Esophagus muscularis mucosa (tissue), 3 donors: ENCODE measurements at regions not wholly inside any gene's neighbourhood (a gene's known extent, or its start where the extent isn't known, plus 50 kb on each side); places are given as distances from the start of the nearest gene placed in this dataset.

Source experiments
- POLR2A ChIP-seq: fragments of 450-650 bp; IDR thresholded peaks from one replicate; pipeline ENCODE4 v1.6.1; 2017; ENCODE audit warnings: antibody characterized with exemption, moderate library complexity, mild to moderate bottlenecking, low read depth
- POLR2AphosphoS5 ChIP-seq, 2 donors: sonication (generic); formaldehyde crosslinking; IDR thresholded peaks; one replicate each; pipeline ENCODE4 v1.6.1; 2017; ENCODE audit warnings: antibody characterized with exemption in 2 of 2
- TF ChIP-seq, protein P1 (sequence below), 3 experiments: fragments of 200-600 bp in 2 of 3; fragments of 450-650 bp in 1 of 3; sonication (generic) in 2 of 3; IDR thresholded peaks; one replicate each; pipeline ENCODE4 v1.5.1; 2017 to 2019; ENCODE audit warnings: antibody characterized with exemption in 3 of 3, mild to moderate bottlenecking in 2 of 3, moderate library complexity in 1 of 3

DNA sequence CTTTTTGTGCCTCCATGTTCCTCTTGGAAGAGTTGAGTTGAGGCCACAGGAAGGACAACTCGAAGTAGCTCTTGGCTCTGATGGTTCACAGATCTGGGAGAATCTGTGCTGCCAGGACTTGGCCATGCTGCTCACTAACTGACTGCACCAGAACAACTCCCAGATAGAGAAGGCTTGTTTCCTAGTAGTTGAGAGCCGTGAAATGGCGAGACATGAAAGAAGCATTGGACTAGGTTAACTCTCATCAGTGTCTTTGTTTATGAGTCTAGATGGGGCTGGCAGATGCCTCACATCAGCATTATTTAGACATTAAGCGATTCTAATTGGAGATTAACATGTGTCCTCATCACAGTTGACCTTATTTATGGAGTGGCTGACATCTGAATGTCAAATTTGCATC is 92.9 kb upstream of the AGBL1 start:
- TF ChIP-seq, protein P1, sequence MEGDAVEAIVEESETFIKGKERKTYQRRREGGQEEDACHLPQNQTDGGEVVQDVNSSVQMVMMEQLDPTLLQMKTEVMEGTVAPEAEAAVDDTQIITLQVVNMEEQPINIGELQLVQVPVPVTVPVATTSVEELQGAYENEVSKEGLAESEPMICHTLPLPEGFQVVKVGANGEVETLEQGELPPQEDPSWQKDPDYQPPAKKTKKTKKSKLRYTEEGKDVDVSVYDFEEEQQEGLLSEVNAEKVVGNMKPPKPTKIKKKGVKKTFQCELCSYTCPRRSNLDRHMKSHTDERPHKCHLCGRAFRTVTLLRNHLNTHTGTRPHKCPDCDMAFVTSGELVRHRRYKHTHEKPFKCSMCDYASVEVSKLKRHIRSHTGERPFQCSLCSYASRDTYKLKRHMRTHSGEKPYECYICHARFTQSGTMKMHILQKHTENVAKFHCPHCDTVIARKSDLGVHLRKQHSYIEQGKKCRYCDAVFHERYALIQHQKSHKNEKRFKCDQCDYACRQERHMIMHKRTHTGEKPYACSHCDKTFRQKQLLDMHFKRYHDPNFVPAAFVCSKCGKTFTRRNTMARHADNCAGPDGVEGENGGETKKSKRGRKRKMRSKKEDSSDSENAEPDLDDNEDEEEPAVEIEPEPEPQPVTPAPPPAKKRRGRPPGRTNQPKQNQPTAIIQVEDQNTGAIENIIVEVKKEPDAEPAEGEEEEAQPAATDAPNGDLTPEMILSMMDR (IDR thresholded peaks at IDR 0.05): no peak
- TF ChIP-seq POLR2AphosphoS5 (IDR thresholded peaks at IDR 0.05) (no peak), POLR2A (no peak)
